Neural progenitor cell (in vitro differentiated cells): ENCODE measurements at regions not wholly inside any gene's neighbourhood (a gene's known extent, or its start where the extent isn't known, plus 50 kb on each side); places are given as distances from the start of the nearest gene placed in this dataset.

Experiments
- EZH2 ChIP-seq: fragments of 200-600 bp; sonication (generic); IDR thresholded peaks from 2 replicates; pipeline ENCODE4 v1.6.1; 2017; ENCODE audit warnings: antibody characterized with exemption, mild to moderate bottlenecking, moderate library complexity
- TF ChIP-seq, protein P1 (sequence below): fragments of 200-600 bp; sonication (generic); IDR thresholded peaks from 2 replicates; pipeline ENCODE4 v1.5.1; 2017; ENCODE audit warnings: antibody characterized with exemption, mild to moderate bottlenecking

DNA sequence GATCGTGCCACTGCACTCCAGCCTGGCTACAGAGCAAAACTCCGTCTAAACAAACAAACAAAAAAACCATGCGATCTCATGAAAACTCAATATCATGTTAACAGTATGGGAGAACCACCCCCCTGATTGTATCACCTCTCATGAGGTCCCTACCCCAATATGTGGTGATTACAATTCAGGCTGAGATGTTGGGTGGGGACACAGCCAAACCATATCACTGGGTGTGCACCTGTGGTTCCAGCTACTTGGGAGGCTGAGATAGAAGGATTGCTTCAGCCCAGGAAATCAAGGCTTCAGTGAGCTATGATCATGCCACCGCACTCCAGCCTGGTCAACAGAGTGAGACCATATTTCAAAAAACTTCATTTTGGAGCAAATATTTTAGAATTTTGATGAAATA is 1094.7 kb upstream of the CDH8 start:
- TF ChIP-seq, protein P1, sequence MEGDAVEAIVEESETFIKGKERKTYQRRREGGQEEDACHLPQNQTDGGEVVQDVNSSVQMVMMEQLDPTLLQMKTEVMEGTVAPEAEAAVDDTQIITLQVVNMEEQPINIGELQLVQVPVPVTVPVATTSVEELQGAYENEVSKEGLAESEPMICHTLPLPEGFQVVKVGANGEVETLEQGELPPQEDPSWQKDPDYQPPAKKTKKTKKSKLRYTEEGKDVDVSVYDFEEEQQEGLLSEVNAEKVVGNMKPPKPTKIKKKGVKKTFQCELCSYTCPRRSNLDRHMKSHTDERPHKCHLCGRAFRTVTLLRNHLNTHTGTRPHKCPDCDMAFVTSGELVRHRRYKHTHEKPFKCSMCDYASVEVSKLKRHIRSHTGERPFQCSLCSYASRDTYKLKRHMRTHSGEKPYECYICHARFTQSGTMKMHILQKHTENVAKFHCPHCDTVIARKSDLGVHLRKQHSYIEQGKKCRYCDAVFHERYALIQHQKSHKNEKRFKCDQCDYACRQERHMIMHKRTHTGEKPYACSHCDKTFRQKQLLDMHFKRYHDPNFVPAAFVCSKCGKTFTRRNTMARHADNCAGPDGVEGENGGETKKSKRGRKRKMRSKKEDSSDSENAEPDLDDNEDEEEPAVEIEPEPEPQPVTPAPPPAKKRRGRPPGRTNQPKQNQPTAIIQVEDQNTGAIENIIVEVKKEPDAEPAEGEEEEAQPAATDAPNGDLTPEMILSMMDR: no peak
- TF ChIP-seq EZH2: no peak
